ENCODE measurements at regions not wholly inside any gene's neighbourhood (a gene's known extent, or its start where the extent isn't known, plus 50 kb on each side); places are given as distances from the start of the nearest gene placed in this dataset.
"Not testable (repeated sequence)": the region's sequence is repeated elsewhere in the genome, so short reads cannot be mapped to it uniquely, and the experiment has no call there.

DNA sequence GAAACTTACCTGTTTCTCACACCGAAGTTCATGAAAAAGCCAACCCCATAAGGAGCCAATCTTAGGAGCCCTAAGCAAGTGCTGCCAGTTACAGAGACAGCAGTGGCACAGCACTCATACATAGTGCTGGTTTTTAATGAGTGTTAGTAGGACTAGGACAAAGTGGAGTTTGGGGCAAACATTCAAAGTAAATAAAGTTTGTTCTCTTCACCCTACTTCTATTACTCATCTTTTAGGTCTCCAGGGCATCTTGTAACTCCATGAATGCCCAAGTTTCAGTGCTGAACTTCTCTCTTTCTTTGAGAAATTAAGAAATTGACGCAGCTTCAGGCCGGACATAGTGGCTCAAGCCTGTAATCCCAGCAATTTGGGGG is 584.7 kb downstream of the EBF1 start:
- H3K36me3 Mint-ChIP-seq: no peaks in the 10 kb centered on the region
- peak overlapping the region in 1 of 2 donors; percentile 89 for H3K27ac Mint-ChIP-seq
- ATAC-seq: no peak
- peaks cover 4 to 10% of the 10 kb centered on the region in 2 donors for H3K9me3 Mint-ChIP-seq
- no peak for DNase-seq (ENCODE audit: low spot score in 2 of 2)

DNA sequence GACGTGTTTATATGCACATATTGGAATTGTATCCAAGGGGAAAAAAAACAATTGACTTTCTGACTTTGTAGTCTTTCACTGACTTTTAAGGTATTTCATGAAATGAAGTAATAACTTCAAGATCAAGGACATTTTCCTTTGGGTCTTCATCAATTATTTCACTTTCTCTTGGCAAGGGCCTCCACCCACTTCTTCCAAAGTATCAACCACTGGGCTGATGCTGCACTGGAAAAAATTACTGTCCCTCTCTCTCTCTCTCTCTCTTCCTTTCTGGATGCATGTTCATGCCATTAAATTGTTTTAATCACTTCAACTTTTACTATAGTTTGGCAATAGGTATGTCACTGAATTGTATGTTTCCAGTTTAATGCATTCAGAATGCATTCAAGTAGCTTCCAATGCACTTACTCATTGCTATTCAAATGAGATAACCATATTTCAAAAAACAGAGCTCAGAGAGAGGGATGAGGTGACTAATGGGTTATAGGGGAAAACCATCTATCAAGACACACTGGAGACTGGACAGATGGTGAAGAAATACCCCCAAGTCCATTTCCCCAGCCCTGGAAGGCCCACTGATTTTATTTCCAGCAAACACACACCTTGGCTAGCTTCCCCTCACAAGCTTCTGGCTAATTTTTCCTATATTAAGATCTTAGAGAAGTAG is 585.3 kb downstream of the EBF1 start:
- Mint-ChIP-seq H3K27ac (peak overlapping the region in 1 of 2 donors; percentile 89), H3K36me3 (no peaks in the 10 kb centered on the region), H3K9me3 (peaks cover 4 to 10% of the 10 kb centered on the region in 2 donors)
- DNase-seq (ENCODE audit: low spot score in 2 of 2) (no peak), ATAC-seq (peak; percentile 72 to 78)

DNA sequence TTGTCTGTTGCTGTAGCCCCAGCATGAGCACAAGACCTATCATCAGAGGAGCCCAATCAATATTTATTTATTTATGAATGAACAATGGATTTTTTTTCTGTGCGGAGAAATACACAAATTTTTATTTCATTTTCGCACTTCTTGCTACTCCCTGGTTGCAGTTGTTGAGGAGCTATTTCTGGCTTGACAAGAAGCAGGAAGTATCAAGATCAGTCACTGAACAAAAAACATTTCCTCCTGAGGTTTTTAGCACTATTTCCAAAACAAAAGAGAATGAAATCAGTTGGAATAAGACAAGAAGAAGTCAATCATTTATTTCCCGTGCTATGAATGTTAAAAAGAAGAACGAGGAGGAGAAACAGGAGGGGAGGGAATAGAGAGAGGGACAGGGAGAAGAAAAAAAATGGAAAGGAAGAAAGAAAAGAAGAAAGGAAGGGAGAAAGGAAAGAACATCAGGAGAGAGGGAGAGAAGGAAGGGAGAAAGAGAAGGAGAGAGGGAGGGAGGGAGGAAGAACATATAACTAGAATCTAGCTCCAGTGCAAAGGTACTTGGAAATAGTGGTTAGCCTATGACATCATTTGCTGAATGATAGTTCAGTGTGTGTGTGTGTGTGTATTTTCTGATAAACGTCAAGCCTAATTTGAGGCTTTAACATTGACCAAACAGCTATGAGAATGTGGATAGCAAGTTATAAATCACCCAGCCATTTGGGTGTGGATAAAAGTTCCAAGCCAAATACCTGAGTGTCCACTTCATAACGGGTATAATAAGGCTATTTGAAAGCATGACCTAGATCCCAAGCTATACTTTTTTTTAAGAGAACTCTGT is 586.0 kb downstream of the EBF1 start:
- ATAC-seq (peak; percentile 23 to 53), DNase-seq (ENCODE audit: low spot score in 2 of 2) (no peak)
- Mint-ChIP-seq H3K36me3 (no peaks in the 10 kb centered on the region), H3K9me3 (peaks cover 4 to 10% of the 10 kb centered on the region in 2 donors), H3K27ac (peak overlapping the region; percentile 89 to 95)

DNA sequence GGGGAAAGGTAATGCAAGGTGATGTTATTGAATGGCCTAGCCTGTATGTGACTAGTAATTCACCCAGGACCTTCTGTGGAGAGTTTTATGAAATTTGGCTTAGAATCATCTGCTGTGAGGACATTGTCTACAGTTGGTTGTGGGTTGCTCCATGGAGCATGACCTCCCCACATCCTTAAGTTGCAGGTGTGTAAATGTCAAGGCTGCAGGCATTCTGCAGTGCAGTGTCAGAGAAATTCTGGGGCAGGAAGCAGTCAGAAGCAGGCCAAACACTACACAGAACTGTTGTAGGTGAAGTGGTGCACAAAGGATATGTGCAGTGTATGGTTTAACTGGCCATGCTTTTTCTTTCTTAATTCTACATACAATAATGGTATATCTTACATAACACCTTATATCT is 588.3 kb downstream of the EBF1 start:
- no peak for DNase-seq (ENCODE audit: low spot score in 2 of 2)
- Mint-ChIP-seq H3K9me3 (peaks cover 10 to 19% of the 10 kb centered on the region in 2 donors), H3K27ac (no peak overlapping the region), H3K36me3 (peaks cover 0 to 2% of the 10 kb centered on the region in 2 donors)
- no peak for ATAC-seq

DNA sequence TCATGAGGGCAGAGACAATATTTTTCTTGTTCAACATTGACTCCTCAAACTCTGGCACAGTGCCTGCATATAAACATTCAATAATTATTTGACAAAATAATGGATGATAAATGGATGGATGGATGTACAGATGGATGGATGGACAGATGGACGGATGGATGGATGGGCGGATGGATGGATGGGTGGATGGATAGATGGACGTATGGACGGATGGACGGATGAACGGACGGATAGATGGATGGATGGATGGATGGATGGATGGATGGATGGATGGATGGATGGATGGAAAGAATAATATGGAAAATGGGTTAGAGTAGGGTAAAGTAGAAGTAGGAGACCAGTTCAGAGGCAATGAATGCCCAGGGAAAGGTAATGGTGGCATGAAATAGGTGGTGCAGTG is 589.2 kb downstream of the EBF1 start:
- no peak for DNase-seq (ENCODE audit: low spot score in 2 of 2)
- Mint-ChIP-seq H3K27ac (no peak overlapping the region), H3K9me3 (peaks cover 17 to 22% of the 10 kb centered on the region in 2 donors), H3K36me3 (peaks cover 3 to 8% of the 10 kb centered on the region in 2 donors)
- ATAC-seq: no peak

DNA sequence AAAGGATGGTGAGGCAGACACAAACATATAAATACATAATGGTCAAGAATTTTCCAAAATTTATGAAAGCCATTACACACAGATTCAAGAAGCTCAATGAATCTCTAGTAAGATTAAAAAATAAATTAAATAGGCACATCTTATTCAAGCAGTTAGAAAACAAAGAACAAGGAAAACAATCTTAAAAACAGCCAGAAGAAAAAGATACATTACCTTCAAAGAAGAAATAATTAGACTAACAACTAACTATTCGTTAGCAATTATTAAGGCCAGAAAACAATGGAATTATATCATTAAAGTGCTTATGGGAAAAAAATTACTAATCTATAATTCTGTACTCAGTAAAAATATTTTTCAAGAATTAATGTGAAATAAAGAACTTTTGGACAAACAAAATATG is 593.1 kb downstream of the EBF1 start:
- DNase-seq (ENCODE audit: low spot score in 2 of 2): no peak
- ATAC-seq: no peak
- Mint-ChIP-seq H3K27ac (no peak overlapping the region), H3K9me3 (peaks cover 24 to 29% of the 10 kb centered on the region in 2 donors), H3K36me3 (peaks cover 11 to 15% of the 10 kb centered on the region in 2 donors)

DNA sequence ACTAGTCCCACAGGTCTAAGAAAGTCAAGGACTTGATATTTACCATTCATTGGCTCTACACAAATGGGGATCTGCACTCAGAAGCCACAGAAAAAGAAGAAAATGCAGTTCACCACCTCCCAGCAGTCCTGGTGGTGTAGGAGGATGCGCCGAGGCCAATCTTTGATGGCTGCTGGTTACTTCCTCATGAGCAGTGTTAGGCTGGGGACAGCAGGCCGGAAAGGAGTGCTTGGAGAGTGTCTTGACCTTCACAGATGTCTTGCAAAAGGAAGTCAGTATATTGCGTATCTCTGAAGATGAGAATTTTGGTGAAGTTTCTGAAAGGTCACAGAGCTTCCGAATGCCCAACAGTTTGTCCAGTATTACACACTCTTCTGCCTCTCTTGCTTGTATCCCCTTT is 597.0 kb downstream of the EBF1 start:
- no peak for ATAC-seq
- H3K27ac Mint-ChIP-seq: no peak overlapping the region
- peaks cover 11 to 15% of the 10 kb centered on the region in 2 donors for H3K36me3 Mint-ChIP-seq
- DNase-seq (ENCODE audit: low spot score in 2 of 2): no peak
- peaks cover 20 to 23% of the 10 kb centered on the region in 2 donors for H3K9me3 Mint-ChIP-seq

DNA sequence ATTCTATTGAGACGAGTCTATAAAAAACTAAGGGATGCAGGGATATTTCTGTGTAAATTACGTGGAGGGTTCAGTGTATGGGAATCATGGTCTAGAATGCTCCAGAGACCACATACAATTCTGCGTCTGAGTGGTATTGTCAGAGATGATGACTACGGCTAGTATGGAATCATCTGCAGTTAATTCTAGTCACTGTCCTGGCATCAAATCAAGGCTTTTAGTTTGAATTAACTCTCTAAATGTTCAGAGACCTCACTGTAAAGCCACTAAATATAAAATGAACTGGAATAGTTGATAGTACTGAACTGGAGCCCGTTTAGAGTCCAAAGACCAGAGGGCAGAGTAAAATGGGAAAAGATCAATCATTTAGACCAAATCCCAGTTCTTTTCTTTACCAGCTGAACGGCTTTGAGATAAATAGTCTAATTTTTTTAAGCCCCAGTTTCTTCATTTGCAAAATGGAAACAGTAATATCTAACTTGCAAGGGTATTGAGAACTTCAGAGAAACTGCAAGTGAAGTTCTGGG is 599.8 kb downstream of the EBF1 start:
- Mint-ChIP-seq H3K36me3 (peaks cover 2 to 3% of the 10 kb centered on the region in 2 donors), H3K9me3 (peaks cover 1 to 2% of the 10 kb centered on the region in 2 donors), H3K27ac (no peak overlapping the region)
- no peak for ATAC-seq
- DNase-seq (ENCODE audit: low spot score in 2 of 2): no peak

DNA sequence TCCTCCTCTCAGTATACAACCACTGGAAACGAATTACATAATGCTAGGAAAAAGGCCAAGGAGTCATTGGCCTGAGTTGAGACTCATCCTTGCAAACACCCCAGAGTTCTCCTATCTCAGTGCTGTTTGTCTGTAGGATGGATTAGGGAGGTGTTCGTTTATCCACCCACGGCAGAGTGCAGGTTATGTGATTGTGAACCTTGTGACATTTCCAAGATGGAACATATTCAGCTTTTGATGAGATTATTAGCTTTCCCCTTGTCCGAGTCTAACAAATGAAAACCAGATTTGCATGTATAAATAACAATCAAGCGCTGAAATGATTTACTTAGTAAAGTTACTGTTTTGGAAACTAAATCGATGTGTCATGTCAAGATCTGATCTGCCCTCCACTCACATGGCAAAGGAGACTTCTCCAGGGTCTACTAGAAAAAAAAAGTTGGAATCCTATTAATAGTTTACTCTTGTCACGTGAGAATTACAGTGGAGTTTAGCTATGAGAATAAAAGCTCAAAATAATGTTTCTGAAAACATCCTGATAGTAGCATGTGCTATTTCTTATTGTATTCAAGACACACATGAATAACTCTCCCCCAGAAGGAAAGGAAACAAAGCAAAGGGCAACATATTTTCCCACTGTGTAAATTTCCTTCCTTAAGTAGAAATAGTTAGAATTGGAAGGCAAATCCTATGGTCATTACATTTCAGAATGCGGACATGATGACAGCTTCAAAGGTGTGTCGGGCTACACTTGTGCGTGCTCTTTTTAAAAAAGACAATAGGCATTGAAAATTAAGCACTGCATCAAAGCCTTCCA is 600.4 kb downstream of the EBF1 start:
- Mint-ChIP-seq H3K9me3 (peaks cover 0 to 1% of the 10 kb centered on the region in 2 donors), H3K27ac (no peak overlapping the region), H3K36me3 (no peaks in the 10 kb centered on the region)
- DNase-seq (ENCODE audit: low spot score in 2 of 2) (no peak), ATAC-seq (no peak)

DNA sequence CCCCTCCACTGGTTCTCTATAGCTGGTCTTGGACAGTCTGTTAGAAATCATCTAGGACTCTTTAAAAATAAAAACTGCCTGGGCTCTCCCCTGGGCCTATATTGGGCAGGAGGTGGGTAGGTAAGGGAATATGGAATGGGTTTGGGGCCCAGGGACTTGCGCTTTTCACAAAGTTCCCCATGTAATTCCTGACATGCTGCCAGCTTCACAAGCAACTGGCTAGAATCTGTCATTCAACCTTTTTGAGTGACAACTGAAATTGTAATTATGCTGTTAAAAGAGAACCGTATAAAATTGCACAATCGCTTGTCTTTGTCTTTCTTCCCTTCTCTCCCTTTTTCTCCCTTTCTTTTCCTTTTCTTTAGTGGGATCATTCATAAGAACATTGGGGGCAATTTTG is 603.1 kb downstream of the EBF1 start:
- DNase-seq (ENCODE audit: low spot score in 2 of 2): no peak
- Mint-ChIP-seq H3K9me3 (peaks cover 0 to 5% of the 10 kb centered on the region in 2 donors), H3K27ac (no peak overlapping the region), H3K36me3 (no peaks in the 10 kb centered on the region)
- no peak for ATAC-seq

DNA sequence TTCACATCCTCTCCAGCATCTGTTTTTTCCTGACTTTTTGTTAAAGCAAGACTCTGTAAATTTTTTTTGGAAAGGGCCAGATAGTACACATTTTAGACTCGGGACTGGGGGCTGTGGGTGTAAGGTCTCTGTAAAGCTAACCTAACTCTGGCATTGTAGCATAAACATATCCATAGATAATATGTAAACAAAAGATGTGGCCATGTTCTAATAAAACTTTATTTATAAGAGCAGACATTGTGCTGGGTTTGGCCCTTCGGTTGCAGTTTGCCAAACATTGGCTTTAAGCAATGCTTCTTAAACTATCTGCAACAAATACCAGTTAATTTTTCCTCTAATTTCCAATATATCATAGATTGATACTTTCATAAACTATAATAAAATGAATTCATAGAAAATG is 605.2 kb downstream of the EBF1 start:
- DNase-seq (ENCODE audit: low spot score in 2 of 2) (no peak), ATAC-seq (no peak)
- Mint-ChIP-seq H3K9me3 (peaks cover 0 to 5% of the 10 kb centered on the region in 2 donors), H3K36me3 (no peaks in the 10 kb centered on the region), H3K27ac (no peak overlapping the region)

DNA sequence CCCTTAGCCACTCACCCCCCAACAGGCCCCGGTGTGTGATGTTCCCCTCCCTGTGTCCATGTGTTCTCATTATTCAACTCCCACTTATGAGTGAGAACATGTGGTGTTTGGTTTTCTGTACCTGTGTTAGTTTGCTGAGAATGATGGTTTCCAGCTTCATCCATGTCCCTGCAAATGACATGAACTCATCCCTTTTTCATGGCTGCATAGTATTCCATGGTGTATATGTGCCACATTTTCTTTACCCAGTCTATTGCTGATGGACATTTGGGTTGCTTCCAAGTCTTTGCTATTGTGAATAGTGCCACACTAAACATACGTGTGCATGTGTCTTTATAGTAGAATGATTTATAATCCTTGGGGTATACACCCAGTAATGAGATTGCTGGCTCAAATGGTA is 605.7 kb downstream of the EBF1 start:
- not testable (repeated sequence) for ATAC-seq; H3K9me3 Mint-ChIP-seq; DNase-seq (ENCODE audit: low spot score in 2 of 2); H3K36me3 Mint-ChIP-seq; H3K27ac Mint-ChIP-seq

DNA sequence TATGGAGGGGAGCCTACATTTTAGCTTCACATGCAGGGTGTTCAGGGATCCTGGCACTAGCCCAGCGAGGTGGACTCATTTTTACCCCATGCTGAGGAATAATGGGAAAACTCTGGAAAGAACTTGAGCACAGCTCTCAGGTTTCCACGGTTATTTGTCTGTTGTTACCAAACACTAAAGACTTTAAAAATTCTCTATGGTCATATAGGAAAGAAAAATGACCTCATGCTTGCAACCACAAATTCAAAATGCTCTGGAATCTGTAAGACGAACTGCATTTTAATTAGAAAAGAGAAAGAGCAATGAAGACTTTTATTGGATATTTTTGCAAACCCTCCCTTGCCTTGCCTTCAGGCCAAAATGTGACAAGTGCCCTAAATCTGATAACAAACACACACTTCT is 606.9 kb downstream of the EBF1 start:
- peaks cover 0 to 9% of the 10 kb centered on the region in 2 donors for H3K9me3 Mint-ChIP-seq
- no peak overlapping the region for H3K27ac Mint-ChIP-seq
- ATAC-seq (no peak), DNase-seq (ENCODE audit: low spot score in 2 of 2) (no peak)
- H3K36me3 Mint-ChIP-seq: no peaks in the 10 kb centered on the region

DNA sequence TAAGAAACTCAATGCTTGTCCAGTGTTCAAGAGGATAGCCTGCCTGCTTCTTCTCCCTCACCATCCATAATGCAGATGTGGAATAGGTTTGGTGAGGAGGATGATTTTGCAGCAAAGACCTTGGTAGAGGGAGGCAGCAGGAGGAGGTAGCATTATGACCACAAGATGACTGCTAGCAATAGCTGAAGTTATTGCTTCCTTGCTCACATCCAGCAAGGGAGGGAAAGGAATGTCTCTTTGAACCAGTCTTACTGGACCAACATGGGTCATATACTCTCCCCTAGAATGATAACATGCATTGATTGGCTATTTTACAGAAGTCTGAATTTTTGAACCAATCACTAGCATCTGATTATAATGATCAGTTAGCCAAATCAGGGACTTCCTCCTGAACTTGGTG is 607.6 kb downstream of the EBF1 start:
- no peak for DNase-seq (ENCODE audit: low spot score in 2 of 2)
- peaks cover 0 to 9% of the 10 kb centered on the region in 2 donors for H3K9me3 Mint-ChIP-seq
- ATAC-seq: no peak
- no peak overlapping the region for H3K27ac Mint-ChIP-seq
- H3K36me3 Mint-ChIP-seq: no peaks in the 10 kb centered on the region

DNA sequence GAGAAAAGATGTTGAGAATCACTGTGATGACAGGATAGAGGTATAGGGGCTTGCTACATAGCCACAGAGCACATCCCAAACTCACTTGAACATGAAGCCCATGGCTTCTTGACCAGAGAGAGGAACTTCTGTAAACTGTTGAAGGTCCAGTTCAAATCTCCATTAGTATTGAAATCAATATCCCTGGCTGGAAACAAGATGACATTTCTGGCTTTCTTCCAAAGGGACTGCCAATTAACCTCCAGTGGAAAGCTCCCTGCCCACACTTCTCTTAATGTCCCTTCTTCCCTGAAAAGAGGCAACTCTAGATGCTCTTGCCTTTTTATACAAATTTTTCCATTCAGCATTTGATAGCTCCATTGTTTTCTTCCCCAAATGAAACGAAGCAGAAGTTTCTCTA is 612.1 kb downstream of the EBF1 start:
- ATAC-seq (no peak), DNase-seq (ENCODE audit: low spot score in 2 of 2) (no peak)
- Mint-ChIP-seq H3K9me3 (peaks cover 0 to 13% of the 10 kb centered on the region in 2 donors), H3K36me3 (no peaks in the 10 kb centered on the region), H3K27ac (peak overlapping the region in 1 of 2 donors; percentile 1)

DNA sequence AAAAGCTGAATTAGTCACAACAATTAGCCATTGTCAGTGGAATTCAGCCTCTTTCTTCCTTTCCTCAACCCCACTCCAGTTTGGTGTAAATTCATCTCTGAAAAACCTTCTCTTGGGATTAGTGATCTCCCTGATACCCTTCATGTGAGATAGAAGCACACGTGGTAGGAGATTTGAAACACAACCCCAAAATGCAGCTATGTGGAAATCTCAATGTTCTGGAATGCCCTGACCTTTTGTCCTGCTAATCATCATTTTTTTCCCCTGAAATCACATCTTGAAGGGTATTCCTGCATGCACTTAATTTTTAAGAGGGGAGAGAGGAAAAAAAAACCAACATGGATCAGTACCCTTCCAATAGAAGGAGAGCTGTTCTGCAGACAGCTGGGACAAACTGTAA is 612.6 kb downstream of the EBF1 start:
- Mint-ChIP-seq H3K27ac (no peak overlapping the region), H3K9me3 (peaks cover 0 to 13% of the 10 kb centered on the region in 2 donors), H3K36me3 (no peaks in the 10 kb centered on the region)
- ATAC-seq (no peak), DNase-seq (ENCODE audit: low spot score in 2 of 2) (no peak)

DNA sequence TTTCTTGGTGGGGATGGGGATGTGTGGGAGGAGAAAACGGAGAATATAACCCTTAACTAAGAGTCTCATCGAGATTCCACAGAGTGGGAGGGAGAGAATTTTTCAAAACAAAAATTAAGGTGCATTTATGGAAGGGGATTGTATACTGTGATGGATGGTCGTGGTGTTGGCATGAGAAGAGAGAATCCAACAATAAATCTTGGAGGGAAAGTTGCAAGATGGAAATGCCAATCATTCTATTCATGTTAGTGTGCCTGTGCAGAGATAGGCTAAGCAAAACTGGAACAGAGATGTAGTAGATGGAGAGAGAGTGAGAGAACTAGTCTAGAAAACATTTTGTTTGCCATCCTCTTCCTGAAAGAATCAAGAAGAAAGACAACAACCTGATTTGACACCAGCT is 613.1 kb downstream of the EBF1 start:
- Mint-ChIP-seq H3K36me3 (no peaks in the 10 kb centered on the region), H3K27ac (no peak overlapping the region), H3K9me3 (peaks cover 0 to 13% of the 10 kb centered on the region in 2 donors)
- no peak for ATAC-seq
- DNase-seq (ENCODE audit: low spot score in 2 of 2): no peak

Data from activated naive CD4-positive, alpha-beta T cell treated with anti-CD3 and anti-CD28 coated beads, Interleukin-2, amount 50 U/mL, for 72 hours (primary cell).